IPS-15b (cell line): ENCODE measurements at regions not wholly inside any gene's neighbourhood (a gene's known extent, or its start where the extent isn't known, plus 50 kb on each side); places are given as distances from the start of the nearest gene placed in this dataset.

Experiments used
- H3K27me3 ChIP-seq: one replicate; pipeline ENCODE4 v1.6.1; 2013; ENCODE audit warnings: low read length; ENCODE audit not compliant: control insufficient read depth, insufficient read depth
- H3K36me3 ChIP-seq: one replicate; pipeline ENCODE4 v1.6.1; 2013; ENCODE audit warnings: low read length; ENCODE audit not compliant: control insufficient read depth, insufficient read depth
- H3K4me1 ChIP-seq: one replicate; pipeline ENCODE4 v1.6.1; 2013; ENCODE audit warnings: mild to moderate bottlenecking, low read length; ENCODE audit not compliant: control insufficient read depth, insufficient read depth
- H3K4me3 ChIP-seq: one replicate; pipeline ENCODE4 v1.5.1; 2013; ENCODE audit warnings: low read depth, low read length
- H3K9ac ChIP-seq: one replicate; pipeline ENCODE4 v1.6.1; 2013; ENCODE audit warnings: low read depth, mild to moderate bottlenecking, low read length
- H3K9me3 ChIP-seq: one replicate; pipeline ENCODE4 v1.6.1; 2013; ENCODE audit warnings: mild to moderate bottlenecking, low read length; ENCODE audit not compliant: control insufficient read depth, insufficient read depth

GRCh38 chr13:76024151-76024550, 388.0 kb downstream of the LMO7 start:
- Histone ChIP-seq H3K9me3 (no peaks in the 10 kb centered on the region), H3K4me3 (no peak overlapping the region), H3K27me3 (no peaks in the 10 kb centered on the region), H3K4me1 (peaks cover 6% of the 10 kb centered on the region), H3K36me3 (no peaks in the 10 kb centered on the region), H3K9ac (no peak overlapping the region)

- no peaks in the 10 kb centered on the region for H3K27me3 ChIP-seq
- H3K9me3 ChIP-seq: no peaks in the 10 kb centered on the region
- no peak overlapping the region for H3K4me3 ChIP-seq
- H3K36me3 ChIP-seq: no peaks in the 10 kb centered on the region
- no peak overlapping the region for H3K9ac ChIP-seq
- H3K4me1 ChIP-seq: peaks cover 2% of the 10 kb centered on the region
These were observed 387.5 kb downstream of the LMO7 start for GRCh38 chr13:76023652-76024051.

GRCh38 chr13:76020421-76020955, 384.4 kb downstream of the LMO7 start:
- H3K27me3 ChIP-seq: no peaks in the 10 kb centered on the region
- no peaks in the 10 kb centered on the region for H3K36me3 ChIP-seq
- peaks cover 2% of the 10 kb centered on the region for H3K4me1 ChIP-seq
- H3K9ac ChIP-seq: no peak overlapping the region
- H3K9me3 ChIP-seq: no peaks in the 10 kb centered on the region
- H3K4me3 ChIP-seq: no peak overlapping the region

- Histone ChIP-seq H3K4me1 (peaks cover 2% of the 10 kb centered on the region), H3K9ac (no peak overlapping the region), H3K4me3 (peak overlapping the region; percentile 33), H3K36me3 (no peaks in the 10 kb centered on the region), H3K9me3 (no peaks in the 10 kb centered on the region), H3K27me3 (no peaks in the 10 kb centered on the region)
These were observed 383.4 kb downstream of the LMO7 start for GRCh38 chr13:76019421-76020044.

- no peaks in the 10 kb centered on the region for H3K27me3 ChIP-seq
- H3K4me1 ChIP-seq: peaks cover 2% of the 10 kb centered on the region
- no peak overlapping the region for H3K9ac ChIP-seq
- H3K9me3 ChIP-seq: no peaks in the 10 kb centered on the region
- H3K36me3 ChIP-seq: no peaks in the 10 kb centered on the region
- H3K4me3 ChIP-seq: no peak overlapping the region
These were observed 381.9 kb downstream of the LMO7 start for GRCh38 chr13:76017861-76018556.

- H3K36me3 ChIP-seq: no peaks in the 10 kb centered on the region
- H3K27me3 ChIP-seq: no peaks in the 10 kb centered on the region
- H3K4me1 ChIP-seq: peaks cover 2% of the 10 kb centered on the region
- H3K4me3 ChIP-seq: no peak overlapping the region
- H3K9ac ChIP-seq: no peak overlapping the region
- no peaks in the 10 kb centered on the region for H3K9me3 ChIP-seq
These were observed 380.8 kb downstream of the LMO7 start for GRCh38 chr13:76016799-76017400.

GRCh38 chr13:76014406-76015318, 378.5 kb downstream of the LMO7 start:
- Histone ChIP-seq H3K36me3 (no peaks in the 10 kb centered on the region), H3K9ac (no peak overlapping the region), H3K4me1 (peaks cover 2% of the 10 kb centered on the region), H3K27me3 (no peaks in the 10 kb centered on the region), H3K4me3 (no peak overlapping the region), H3K9me3 (no peaks in the 10 kb centered on the region)

GRCh38 chr13:76012091-76012721, 376.1 kb downstream of the LMO7 start:
- Histone ChIP-seq H3K9ac (no peak overlapping the region), H3K4me1 (no peaks in the 10 kb centered on the region), H3K4me3 (no peak overlapping the region), H3K9me3 (no peaks in the 10 kb centered on the region), H3K27me3 (no peaks in the 10 kb centered on the region), H3K36me3 (no peaks in the 10 kb centered on the region)

- Histone ChIP-seq H3K4me1 (no peaks in the 10 kb centered on the region), H3K4me3 (no peak overlapping the region), H3K36me3 (no peaks in the 10 kb centered on the region), H3K9ac (no peak overlapping the region), H3K27me3 (no peaks in the 10 kb centered on the region), H3K9me3 (no peaks in the 10 kb centered on the region)
These were observed 373.2 kb downstream of the LMO7 start for GRCh38 chr13:76009267-76009890.

GRCh38 chr13:76004416-76004815, 368.3 kb downstream of the LMO7 start:
- H3K27me3 ChIP-seq: no peaks in the 10 kb centered on the region
- no peaks in the 10 kb centered on the region for H3K36me3 ChIP-seq
- no peak overlapping the region for H3K4me3 ChIP-seq
- no peaks in the 10 kb centered on the region for H3K9me3 ChIP-seq
- no peaks in the 10 kb centered on the region for H3K4me1 ChIP-seq
- H3K9ac ChIP-seq: no peak overlapping the region

GRCh38 chr13:76000131-76000530, 364.0 kb downstream of the LMO7 start:
- H3K36me3 ChIP-seq: no peaks in the 10 kb centered on the region
- no peak overlapping the region for H3K4me3 ChIP-seq
- no peaks in the 10 kb centered on the region for H3K4me1 ChIP-seq
- H3K27me3 ChIP-seq: no peaks in the 10 kb centered on the region
- no peaks in the 10 kb centered on the region for H3K9me3 ChIP-seq
- H3K9ac ChIP-seq: no peak overlapping the region
